NOMO-1 (cell line): ENCODE measurements at regions not wholly inside any gene's neighbourhood (a gene's known extent, or its start where the extent isn't known, plus 50 kb on each side); places are given as distances from the start of the nearest gene placed in this dataset.

Source experiments
- DNase-seq, 2 experiments: peaks; one replicate each; lab custom pipeline; 2025; ENCODE audit not compliant: unreplicated experiment in 2 of 2; lab: John Stamatoyannopoulos, UW

- DNase-seq = no peak
These were observed 1449.7 kb downstream of the PCDH7 start for GRCh38 chr4:32169841-32170240.

- DNase-seq = no peak
These were observed 1451.9 kb downstream of the PCDH7 start for GRCh38 chr4:32172086-32172485.

- no peak for DNase-seq
These were observed 1452.6 kb downstream of the PCDH7 start for GRCh38 chr4:32172761-32173160.

- DNase-seq = no peak
These were observed 1459.9 kb downstream of the PCDH7 start for GRCh38 chr4:32180086-32180485.

GRCh38 chr4:32184186-32184585 lies 1464.0 kb downstream of the PCDH7 start:
- no peak for DNase-seq

GRCh38 chr4:32189130-32189529 lies 1469.0 kb downstream of the PCDH7 start:
- no peak for DNase-seq

GRCh38 chr4:32189788-32190187 lies 1469.6 kb downstream of the PCDH7 start:
- no peak for DNase-seq

- no peak for DNase-seq
These were observed 1471.8 kb downstream of the PCDH7 start for GRCh38 chr4:32191961-32192360.

- DNase-seq = no peak
These were observed 1472.2 kb downstream of the PCDH7 start for GRCh38 chr4:32192363-32192762.

- no peak for DNase-seq
These were observed 1472.8 kb downstream of the PCDH7 start for GRCh38 chr4:32192991-32193390.

- DNase-seq = no peak
These were observed 1477.0 kb downstream of the PCDH7 start for GRCh38 chr4:32196950-32197688.

- DNase-seq = peak in 1 of 2 experiments; percentile 41
These were observed 1479.5 kb downstream of the PCDH7 start for GRCh38 chr4:32199639-32200038.

- DNase-seq = no peak
These were observed 1483.2 kb downstream of the PCDH7 start for GRCh38 chr4:32203340-32203739.

GRCh38 chr4:32206756-32207155 lies 1486.6 kb downstream of the PCDH7 start:
- no peak for DNase-seq

GRCh38 chr4:32207456-32207855 lies 1487.3 kb downstream of the PCDH7 start:
- DNase-seq = no peak

GRCh38 chr4:32215277-32215676 lies 1495.1 kb downstream of the PCDH7 start:
- no peak for DNase-seq

- DNase-seq = no peak
These were observed 1496.3 kb downstream of the PCDH7 start for GRCh38 chr4:32216502-32216901.

- DNase-seq = no peak
These were observed 1499.3 kb downstream of the PCDH7 start for GRCh38 chr4:32219306-32220075.

- DNase-seq = no peak
These were observed 1506.0 kb downstream of the PCDH7 start for GRCh38 chr4:32226204-32226603.

- DNase-seq = no peak
These were observed 1506.6 kb downstream of the PCDH7 start for GRCh38 chr4:32226733-32227132.

GRCh38 chr4:32243926-32244325 lies 1523.8 kb downstream of the PCDH7 start:
- DNase-seq = no peak

GRCh38 chr4:32249040-32249439 lies 1528.9 kb downstream of the PCDH7 start:
- DNase-seq = no peak
